ENCODE measurements at regions not wholly inside any gene's neighbourhood (a gene's known extent, or its start where the extent isn't known, plus 50 kb on each side); places are given as distances from the start of the nearest gene placed in this dataset.

DNA sequence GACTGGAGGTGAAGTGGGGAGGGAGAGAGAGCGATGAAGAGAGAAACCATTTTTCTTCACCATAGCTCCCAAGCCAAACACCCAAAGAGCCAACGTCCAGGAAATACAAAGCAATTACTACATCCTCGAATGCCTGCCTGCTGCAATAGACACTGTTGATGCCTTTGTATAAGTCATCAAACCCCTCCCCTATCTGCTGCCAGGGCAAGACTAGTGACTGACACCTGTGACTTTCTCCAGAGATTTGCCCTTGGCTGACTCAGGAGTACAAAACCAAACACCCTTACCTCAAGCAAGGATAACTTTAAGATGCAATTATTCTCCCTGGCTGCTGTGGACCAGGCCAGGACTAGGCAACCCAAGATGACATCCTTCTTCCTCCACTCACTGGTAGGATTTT is 81.8 kb upstream of the RASA1 start:
- TF ChIP-seq, protein P1, sequence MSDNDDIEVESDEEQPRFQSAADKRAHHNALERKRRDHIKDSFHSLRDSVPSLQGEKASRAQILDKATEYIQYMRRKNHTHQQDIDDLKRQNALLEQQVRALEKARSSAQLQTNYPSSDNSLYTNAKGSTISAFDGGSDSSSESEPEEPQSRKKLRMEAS (IDR thresholded peaks at IDR 0.05) = no peak
- TF ChIP-seq NFIC (IDR thresholded peaks at IDR 0.05) (no peak), TEAD4 (IDR thresholded peaks at IDR 0.05) (no peak), RAD21 (IDR thresholded peaks at IDR 0.05; ENCODE audit: low read depth) (no peak), ZBTB7A (IDR thresholded peaks at IDR 0.05; ENCODE audit: low read depth) (no peak), EP300 (IDR thresholded peaks at IDR 0.05; ENCODE audit: borderline replicate concordance) (no peak), YY1 (IDR thresholded peaks at IDR 0.05; ENCODE audit: low read depth) (no peak), CREB1 (IDR thresholded peaks at IDR 0.05; ENCODE audit: low read depth) (no peak)
- TF ChIP-seq, protein P2, sequence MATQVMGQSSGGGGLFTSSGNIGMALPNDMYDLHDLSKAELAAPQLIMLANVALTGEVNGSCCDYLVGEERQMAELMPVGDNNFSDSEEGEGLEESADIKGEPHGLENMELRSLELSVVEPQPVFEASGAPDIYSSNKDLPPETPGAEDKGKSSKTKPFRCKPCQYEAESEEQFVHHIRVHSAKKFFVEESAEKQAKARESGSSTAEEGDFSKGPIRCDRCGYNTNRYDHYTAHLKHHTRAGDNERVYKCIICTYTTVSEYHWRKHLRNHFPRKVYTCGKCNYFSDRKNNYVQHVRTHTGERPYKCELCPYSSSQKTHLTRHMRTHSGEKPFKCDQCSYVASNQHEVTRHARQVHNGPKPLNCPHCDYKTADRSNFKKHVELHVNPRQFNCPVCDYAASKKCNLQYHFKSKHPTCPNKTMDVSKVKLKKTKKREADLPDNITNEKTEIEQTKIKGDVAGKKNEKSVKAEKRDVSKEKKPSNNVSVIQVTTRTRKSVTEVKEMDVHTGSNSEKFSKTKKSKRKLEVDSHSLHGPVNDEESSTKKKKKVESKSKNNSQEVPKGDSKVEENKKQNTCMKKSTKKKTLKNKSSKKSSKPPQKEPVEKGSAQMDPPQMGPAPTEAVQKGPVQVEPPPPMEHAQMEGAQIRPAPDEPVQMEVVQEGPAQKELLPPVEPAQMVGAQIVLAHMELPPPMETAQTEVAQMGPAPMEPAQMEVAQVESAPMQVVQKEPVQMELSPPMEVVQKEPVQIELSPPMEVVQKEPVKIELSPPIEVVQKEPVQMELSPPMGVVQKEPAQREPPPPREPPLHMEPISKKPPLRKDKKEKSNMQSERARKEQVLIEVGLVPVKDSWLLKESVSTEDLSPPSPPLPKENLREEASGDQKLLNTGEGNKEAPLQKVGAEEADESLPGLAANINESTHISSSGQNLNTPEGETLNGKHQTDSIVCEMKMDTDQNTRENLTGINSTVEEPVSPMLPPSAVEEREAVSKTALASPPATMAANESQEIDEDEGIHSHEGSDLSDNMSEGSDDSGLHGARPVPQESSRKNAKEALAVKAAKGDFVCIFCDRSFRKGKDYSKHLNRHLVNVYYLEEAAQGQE (IDR thresholded peaks at IDR 0.05; ENCODE audit: low read depth) = no peak
- TF ChIP-seq, protein P3, sequence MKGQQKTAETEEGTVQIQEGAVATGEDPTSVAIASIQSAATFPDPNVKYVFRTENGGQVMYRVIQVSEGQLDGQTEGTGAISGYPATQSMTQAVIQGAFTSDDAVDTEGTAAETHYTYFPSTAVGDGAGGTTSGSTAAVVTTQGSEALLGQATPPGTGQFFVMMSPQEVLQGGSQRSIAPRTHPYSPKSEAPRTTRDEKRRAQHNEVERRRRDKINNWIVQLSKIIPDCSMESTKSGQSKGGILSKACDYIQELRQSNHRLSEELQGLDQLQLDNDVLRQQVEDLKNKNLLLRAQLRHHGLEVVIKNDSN (IDR thresholded peaks at IDR 0.05) = no peak
